ENCODE measurements at regions not wholly inside any gene's neighbourhood (a gene's known extent, or its start where the extent isn't known, plus 50 kb on each side); places are given as distances from the start of the nearest gene placed in this dataset.
"Not testable (repeated sequence)": the region's sequence is repeated elsewhere in the genome, so short reads cannot be mapped to it uniquely, and the experiment has no call there.

DNA sequence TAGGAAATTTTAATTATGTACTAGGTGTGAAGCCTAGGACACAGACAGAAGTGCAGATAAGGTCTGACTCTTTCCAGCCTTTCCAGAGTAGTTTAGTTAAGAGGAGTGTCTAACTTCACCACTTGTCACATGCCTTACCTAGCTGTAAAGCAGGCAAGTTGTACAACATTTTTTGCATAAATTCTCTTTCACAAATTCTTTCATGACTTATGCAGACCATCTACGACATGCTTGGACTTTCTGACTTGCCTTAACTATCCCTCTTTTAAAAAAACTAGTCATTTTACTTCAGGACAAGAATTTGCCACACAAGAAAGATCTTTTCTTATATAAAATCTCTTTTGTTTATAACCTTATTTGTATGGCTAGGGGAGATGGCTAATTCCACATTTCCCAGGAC, 1273.6 kb upstream of the SLC39A10 start:
- TF ChIP-seq, protein P1, sequence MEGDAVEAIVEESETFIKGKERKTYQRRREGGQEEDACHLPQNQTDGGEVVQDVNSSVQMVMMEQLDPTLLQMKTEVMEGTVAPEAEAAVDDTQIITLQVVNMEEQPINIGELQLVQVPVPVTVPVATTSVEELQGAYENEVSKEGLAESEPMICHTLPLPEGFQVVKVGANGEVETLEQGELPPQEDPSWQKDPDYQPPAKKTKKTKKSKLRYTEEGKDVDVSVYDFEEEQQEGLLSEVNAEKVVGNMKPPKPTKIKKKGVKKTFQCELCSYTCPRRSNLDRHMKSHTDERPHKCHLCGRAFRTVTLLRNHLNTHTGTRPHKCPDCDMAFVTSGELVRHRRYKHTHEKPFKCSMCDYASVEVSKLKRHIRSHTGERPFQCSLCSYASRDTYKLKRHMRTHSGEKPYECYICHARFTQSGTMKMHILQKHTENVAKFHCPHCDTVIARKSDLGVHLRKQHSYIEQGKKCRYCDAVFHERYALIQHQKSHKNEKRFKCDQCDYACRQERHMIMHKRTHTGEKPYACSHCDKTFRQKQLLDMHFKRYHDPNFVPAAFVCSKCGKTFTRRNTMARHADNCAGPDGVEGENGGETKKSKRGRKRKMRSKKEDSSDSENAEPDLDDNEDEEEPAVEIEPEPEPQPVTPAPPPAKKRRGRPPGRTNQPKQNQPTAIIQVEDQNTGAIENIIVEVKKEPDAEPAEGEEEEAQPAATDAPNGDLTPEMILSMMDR (IDR thresholded peaks at IDR 0.05): no peak
- H3K4me3 ChIP-seq (ENCODE audit: low read depth, poor library complexity, severe bottlenecking): no peak overlapping the region
- DNase-seq (ENCODE audit: low spot score in 2 of 2): no peak
- intact Hi-C loops (cut with DNase I; ENCODE audit: low total_unique reads): no loop called here
- WGBS, 2 donors: 49 to 58% methylated on average over 1 of the region's 1 CpG

DNA sequence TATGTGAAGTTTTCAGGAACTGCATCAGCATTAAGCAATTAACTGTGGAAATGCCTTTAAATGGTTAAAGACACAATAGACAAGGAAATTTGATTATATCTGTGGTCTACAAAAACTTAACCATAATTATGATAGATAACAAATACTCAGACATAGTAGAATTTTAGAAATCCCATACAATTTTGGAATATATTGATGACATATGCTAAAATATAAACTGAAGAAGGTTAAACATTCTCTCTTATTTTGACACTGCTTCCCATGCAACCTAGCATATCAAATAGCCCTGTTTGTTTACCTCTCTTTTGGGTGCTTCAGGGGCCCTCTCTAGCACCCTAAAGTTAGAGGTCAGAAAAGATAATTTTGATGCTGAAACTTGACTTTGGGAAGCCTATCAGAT, 1274.8 kb upstream of the SLC39A10 start:
- intact Hi-C loops (cut with DNase I; ENCODE audit: low total_unique reads): no loop called here
- no peak for TF ChIP-seq POLR2A (IDR thresholded peaks at IDR 0.05)
- TF ChIP-seq, protein P1 (IDR thresholded peaks at IDR 0.05): no peak
- no peak overlapping the region for H3K4me3 ChIP-seq (ENCODE audit: low read depth, poor library complexity, severe bottlenecking)
- no peak for DNase-seq (ENCODE audit: low spot score in 2 of 2)

GRCh38 chr2:194380011-194380410, 1277.0 kb upstream of the SLC39A10 start:
- WGBS, 2 donors: 73 to 89% methylated on average over 1 of the region's 1 CpG
- no peak for TF ChIP-seq POLR2A (IDR thresholded peaks at IDR 0.05)
- TF ChIP-seq, protein P1 (IDR thresholded peaks at IDR 0.05): no peak
- intact Hi-C loops (cut with DNase I; ENCODE audit: low total_unique reads): no loop called here
- no peak overlapping the region for H3K4me3 ChIP-seq (ENCODE audit: low read depth, poor library complexity, severe bottlenecking)
- no peak for DNase-seq (ENCODE audit: low spot score in 2 of 2)

DNA sequence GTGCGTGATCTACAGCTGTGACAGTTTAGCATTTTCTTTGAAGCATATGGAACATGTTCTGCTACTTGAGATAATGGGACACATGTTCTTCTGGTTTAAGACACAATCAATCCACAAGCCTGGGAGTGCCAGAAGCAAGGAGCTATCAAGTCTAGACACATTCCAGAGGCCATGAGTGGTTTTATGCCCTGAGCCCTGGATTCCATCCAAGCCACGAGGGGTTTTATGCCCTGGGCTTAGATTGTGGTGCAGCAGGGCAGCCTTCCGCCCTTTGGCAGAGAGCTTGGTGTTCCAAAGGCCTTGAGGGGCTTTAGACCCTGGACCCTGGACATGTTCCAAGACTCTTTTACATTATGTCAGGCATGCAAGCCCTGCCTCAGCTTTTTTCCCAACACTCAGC, 1289.6 kb upstream of the SLC39A10 start:
- H3K4me3 ChIP-seq (ENCODE audit: low read depth, poor library complexity, severe bottlenecking); intact Hi-C loops (cut with DNase I; ENCODE audit: low total_unique reads); DNase-seq (ENCODE audit: low spot score in 2 of 2): not testable (repeated sequence)
- WGBS, 2 donors: 34 to 41% methylated on average over 3 of the region's 3 CpGs

DNA sequence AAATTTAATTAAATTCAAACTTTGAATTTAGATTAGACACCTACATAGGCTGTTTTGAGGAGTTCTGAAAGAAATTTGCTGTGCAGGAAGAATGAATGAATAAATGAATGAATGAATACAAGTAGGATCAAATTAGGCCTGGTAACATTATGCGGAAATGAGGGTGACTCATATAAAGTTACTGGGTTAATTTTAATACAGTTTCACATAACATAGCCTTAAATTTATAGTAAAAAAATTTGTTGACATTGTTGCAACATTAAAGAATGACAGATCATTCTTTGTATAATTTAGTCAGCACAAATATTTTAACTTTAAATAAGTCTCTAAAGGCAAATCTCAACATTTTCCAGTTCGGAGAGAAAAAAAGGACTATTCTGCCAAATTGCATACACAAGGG, 1293.1 kb upstream of the SLC39A10 start:
- no peak for TF ChIP-seq POLR2A (IDR thresholded peaks at IDR 0.05)
- TF ChIP-seq, protein P1 (IDR thresholded peaks at IDR 0.05): no peak
- 67 to 72% methylated on average over 2 of the region's 2 CpGs for WGBS, 2 donors
- intact Hi-C loops (cut with DNase I; ENCODE audit: low total_unique reads): no loop called here
- DNase-seq (ENCODE audit: low spot score in 2 of 2): no peak
- no peak overlapping the region for H3K4me3 ChIP-seq (ENCODE audit: low read depth, poor library complexity, severe bottlenecking)

- TF ChIP-seq, protein P1 (IDR thresholded peaks at IDR 0.05): no peak
- TF ChIP-seq POLR2A (IDR thresholded peaks at IDR 0.05): no peak
- intact Hi-C loops (cut with DNase I; ENCODE audit: low total_unique reads): no loop called here
- H3K4me3 ChIP-seq (ENCODE audit: low read depth, poor library complexity, severe bottlenecking): no peak overlapping the region
- DNase-seq (ENCODE audit: low spot score in 2 of 2): no peak
Measured at GRCh38 chr2:194363295-194363694, 1293.7 kb upstream of the SLC39A10 start.

All from lower leg skin (tissue), 4 donors.